Coronary artery (tissue), 2 donors: ENCODE measurements at regions not wholly inside any gene's neighbourhood (a gene's known extent, or its start where the extent isn't known, plus 50 kb on each side); places are given as distances from the start of the nearest gene placed in this dataset.

Source experiments
- DNase-seq: peaks from one replicate; pipeline ENCODE4 v3.0.0-alpha.2; 2017; ENCODE audit warnings: low spot score
- H3K27ac ChIP-seq, 2 donors: fragments of 200-600 bp; sonication (generic); one replicate each; pipeline ENCODE4 v1.5.1; 2016 to 2019
- H3K4me3 ChIP-seq: fragments of 200-600 bp; sonication (generic); 2 replicates; pipeline ENCODE4 v1.5.1; 2016; ENCODE audit warnings: mild to moderate bottlenecking, moderate library complexity
- CTCF ChIP-seq: fragments of 200-600 bp; sonication (generic); IDR thresholded peaks from one replicate; pipeline ENCODE4 v1.5.1; 2019; ENCODE audit warnings: antibody characterized with exemption

GRCh38 chr2:180174580-180174979 is 167.5 kb upstream of the CWC22 start:
- no peak overlapping the region for H3K4me3 ChIP-seq
- TF ChIP-seq CTCF = no peak
- H3K27ac ChIP-seq = no peak overlapping the region
- no peak for DNase-seq

GRCh38 chr2:180169474-180169873 is 162.4 kb upstream of the CWC22 start:
- TF ChIP-seq CTCF = no peak
- no peak overlapping the region for H3K27ac ChIP-seq
- no peak for DNase-seq
- H3K4me3 ChIP-seq = no peak overlapping the region

- TF ChIP-seq CTCF = no peak
- H3K27ac ChIP-seq = no peak overlapping the region
- no peak for DNase-seq
- no peak overlapping the region for H3K4me3 ChIP-seq
Measured at GRCh38 chr2:180161415-180161814, 154.3 kb upstream of the CWC22 start.

GRCh38 chr2:180159921-180160320 is 152.8 kb upstream of the CWC22 start:
- no peak overlapping the region for H3K4me3 ChIP-seq
- no peak for DNase-seq
- no peak overlapping the region for H3K27ac ChIP-seq
- TF ChIP-seq CTCF = no peak

- TF ChIP-seq CTCF = no peak
- Histone ChIP-seq H3K4me3 (no peak overlapping the region), H3K27ac (no peak overlapping the region)
- no peak for DNase-seq
Measured at GRCh38 chr2:180158961-180159360, 151.9 kb upstream of the CWC22 start.

GRCh38 chr2:180156651-180157050 is 149.6 kb upstream of the CWC22 start:
- Histone ChIP-seq H3K27ac (no peak overlapping the region), H3K4me3 (no peak overlapping the region)
- no peak for TF ChIP-seq CTCF
- no peak for DNase-seq

- Histone ChIP-seq H3K4me3 (no peak overlapping the region), H3K27ac (no peak overlapping the region)
- TF ChIP-seq CTCF = no peak
- DNase-seq = no peak
Measured at GRCh38 chr2:180150606-180151005, 143.5 kb upstream of the CWC22 start.
